HG02870 (cell line): ENCODE measurements at regions not wholly inside any gene's neighbourhood (a gene's known extent, or its start where the extent isn't known, plus 50 kb on each side); places are given as distances from the start of the nearest gene placed in this dataset.
A peak's percentile ranks its signal among the peaks of the same experiment; 100 is the strongest.

Experiments
- ATAC-seq: cut with Tn5 transposase; IDR thresholded peaks from one replicate; pipeline ENCODE4 v1.9.1; 2021; ENCODE audit warnings: mild to moderate bottlenecking, moderate library complexity; ENCODE audit not compliant: unreplicated experiment

GRCh38 chr13:76229281-76229680 is 593.2 kb downstream of the LMO7 start:
- ATAC-seq, result no peak

- no peak for ATAC-seq
These were observed 590.8 kb downstream of the LMO7 start for GRCh38 chr13:76226941-76227340.

- no peak for ATAC-seq
These were observed 589.8 kb downstream of the LMO7 start for GRCh38 chr13:76225815-76226489.

GRCh38 chr13:76223999-76224398 is 587.9 kb downstream of the LMO7 start:
- ATAC-seq, result no peak

- ATAC-seq, result no peak
These were observed 587.4 kb downstream of the LMO7 start for GRCh38 chr13:76223565-76223964.

- ATAC-seq, result no peak
These were observed 586.4 kb downstream of the LMO7 start for GRCh38 chr13:76222511-76222910.

GRCh38 chr13:76216729-76217128 is 580.6 kb downstream of the LMO7 start:
- no peak for ATAC-seq

GRCh38 chr13:76214001-76214400 is 577.9 kb downstream of the LMO7 start:
- peak; percentile 23 for ATAC-seq

- ATAC-seq, result peak; percentile 65
These were observed 577.3 kb downstream of the LMO7 start for GRCh38 chr13:76213423-76213904.

- no peak for ATAC-seq
These were observed 574.1 kb downstream of the LMO7 start for GRCh38 chr13:76210262-76210661.

GRCh38 chr13:76198568-76199163 is 562.5 kb downstream of the LMO7 start:
- ATAC-seq, result no peak

- ATAC-seq, result no peak
These were observed 553.9 kb downstream of the LMO7 start for GRCh38 chr13:76189882-76190519.

GRCh38 chr13:76175961-76176725 is 540.0 kb downstream of the LMO7 start:
- no peak for ATAC-seq

- no peak for ATAC-seq
These were observed 532.5 kb downstream of the LMO7 start for GRCh38 chr13:76168661-76169060.

- ATAC-seq, result no peak
These were observed 528.2 kb downstream of the LMO7 start for GRCh38 chr13:76164290-76164689.

- ATAC-seq, result no peak
These were observed 527.6 kb downstream of the LMO7 start for GRCh38 chr13:76163761-76164160.

- no peak for ATAC-seq
These were observed 525.1 kb downstream of the LMO7 start for GRCh38 chr13:76160961-76161925.

- no peak for ATAC-seq
These were observed 524.4 kb downstream of the LMO7 start for GRCh38 chr13:76160506-76160905.

- no peak for ATAC-seq
These were observed 521.8 kb downstream of the LMO7 start for GRCh38 chr13:76157926-76158325.

GRCh38 chr13:76153239-76153638 is 517.1 kb downstream of the LMO7 start:
- no peak for ATAC-seq
